SU-DHL-6 (cell line): ENCODE measurements at regions not wholly inside any gene's neighbourhood (a gene's known extent, or its start where the extent isn't known, plus 50 kb on each side); places are given as distances from the start of the nearest gene placed in this dataset.

Experiments used
- EZH2phosphoT487 ChIP-seq: fragments of 200-600 bp; sonication (generic), shearing (Covaris generic); conservative IDR thresholded peaks from 2 replicates; pipeline ENCODE4 v1.6.1; 2018; ENCODE audit warnings: mild to moderate bottlenecking, antibody characterized with exemption, low read length, moderate library complexity, mixed read lengths
- TF ChIP-seq, protein P1 (sequence below): fragments of 200-600 bp; sonication (generic); IDR thresholded peaks from one replicate; pipeline ENCODE4 v1.5.1; 2017; ENCODE audit warnings: antibody characterized with exemption, mild to moderate bottlenecking, low read length, moderate library complexity; ENCODE audit not compliant: insufficient read depth, poor library complexity, severe bottlenecking

- TF ChIP-seq, protein P1, sequence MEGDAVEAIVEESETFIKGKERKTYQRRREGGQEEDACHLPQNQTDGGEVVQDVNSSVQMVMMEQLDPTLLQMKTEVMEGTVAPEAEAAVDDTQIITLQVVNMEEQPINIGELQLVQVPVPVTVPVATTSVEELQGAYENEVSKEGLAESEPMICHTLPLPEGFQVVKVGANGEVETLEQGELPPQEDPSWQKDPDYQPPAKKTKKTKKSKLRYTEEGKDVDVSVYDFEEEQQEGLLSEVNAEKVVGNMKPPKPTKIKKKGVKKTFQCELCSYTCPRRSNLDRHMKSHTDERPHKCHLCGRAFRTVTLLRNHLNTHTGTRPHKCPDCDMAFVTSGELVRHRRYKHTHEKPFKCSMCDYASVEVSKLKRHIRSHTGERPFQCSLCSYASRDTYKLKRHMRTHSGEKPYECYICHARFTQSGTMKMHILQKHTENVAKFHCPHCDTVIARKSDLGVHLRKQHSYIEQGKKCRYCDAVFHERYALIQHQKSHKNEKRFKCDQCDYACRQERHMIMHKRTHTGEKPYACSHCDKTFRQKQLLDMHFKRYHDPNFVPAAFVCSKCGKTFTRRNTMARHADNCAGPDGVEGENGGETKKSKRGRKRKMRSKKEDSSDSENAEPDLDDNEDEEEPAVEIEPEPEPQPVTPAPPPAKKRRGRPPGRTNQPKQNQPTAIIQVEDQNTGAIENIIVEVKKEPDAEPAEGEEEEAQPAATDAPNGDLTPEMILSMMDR = no peak
- no peak for TF ChIP-seq EZH2phosphoT487
These were observed 782.1 kb downstream of the EPHA4 start for GRCh38 chr2:220789961-220790360.
